Adrenal gland (tissue), 9 donors: ENCODE measurements at regions not wholly inside any gene's neighbourhood (a gene's known extent, or its start where the extent isn't known, plus 50 kb on each side); places are given as distances from the start of the nearest gene placed in this dataset.

Source experiments
- DNase-seq, 7 donors: peaks; one replicate each; pipeline ENCODE4 v3.0.0-alpha.2; 2019 to 2020
- H3K27ac ChIP-seq, 5 donors: fragments of 200-600 bp; sonication (generic) in 4 of 5; 1 replicate in 3 of 5; 2 replicates in 2 of 5; pipeline versions ENCODE4 v1.5.1 to v1.8.0; 2016 to 2020; ENCODE audit warnings: mild to moderate bottlenecking in 1 of 5
- H3K27me3 ChIP-seq: fragments of 200-600 bp; 2 replicates; pipeline ENCODE4 v1.8.0; 2021
- H3K36me3 ChIP-seq, 2 donors: fragments of 200-600 bp; replicated peaks in 1 of 2; 1 replicate in 1 of 2; 2 replicates in 1 of 2; pipeline versions ENCODE4 v1.5.1 to v1.8.0; 2018 to 2022
- H3K4me1 ChIP-seq, 2 donors: fragments of 200-600 bp; replicated peaks in 1 of 2; 1 replicate in 1 of 2; 2 replicates in 1 of 2; pipeline versions ENCODE4 v1.5.1 to v1.8.0; 2018 to 2021
- H3K4me3 ChIP-seq, 4 donors: fragments of 200-600 bp; sonication (generic) in 3 of 4; one replicate each; pipeline ENCODE4 v1.5.1; 2016 to 2018
- H3K9me3 ChIP-seq, 3 donors: fragments of 200-600 bp; sonication (generic) in 1 of 3; replicated peaks in 1 of 3; 1 replicate in 2 of 3; 2 replicates in 1 of 3; pipeline versions ENCODE4 v1.5.1 to v1.8.0; 2016 to 2021
- CTCF ChIP-seq, 6 experiments: fragments of 450-650 bp in 4 of 6; fragments of 200-600 bp in 2 of 6; sonication (generic) in 1 of 6; IDR thresholded peaks; 1 replicate in 5 of 6; 2 replicates in 1 of 6; pipeline versions ENCODE4 v1.5.1 to v1.8.0; 2016 to 2021; ENCODE audit warnings: antibody characterized with exemption in 6 of 6, mild to moderate bottlenecking in 2 of 6, moderate library complexity in 1 of 6
- POLR2A ChIP-seq, 2 donors: fragments of 450-650 bp; IDR thresholded peaks; one replicate each; pipeline ENCODE4 v1.6.1; 2017; ENCODE audit warnings: antibody characterized with exemption in 2 of 2, mild to moderate bottlenecking in 2 of 2, moderate library complexity in 1 of 2
- WGBS, 4 donors: extraction: QIAGEN DNeasy Blood & Tissue Kit in 2 of 4; methylation state at CpG; one replicate each; pipeline versions ENCODE4 v1.1.5 to v1.1.7; 2013 to 2017; 5-methylcytosine and 5-hydroxymethylcytosine counted together
- intact Hi-C, 2 donors: fragments of 100-400 bp; cut with DNase I; formaldehyde crosslinking; loops; one replicate each; pipeline versions ENCODE4 v1.14.1 to v1.15.0; 2022 to 2023
- donor health status: healthy with polysubstance abuse.
- donor health status: Bipolar disorder and iron deficiency.
- donor health status: DM: yes; HTN: yes; CAD: no.
- donor health status: DM: no; HTN: no; CAD: no.
- donor health status: DM: no; HTN: no; CAD: no.

- intact Hi-C loops: no loop called here
- no peak overlapping the region for H3K4me3 ChIP-seq
- no peaks in the 10 kb centered on the region for H3K36me3 ChIP-seq
- H3K27me3 ChIP-seq: no peaks in the 10 kb centered on the region
- H3K27ac ChIP-seq: no peak overlapping the region
- DNase-seq: no peak
- no peaks in the 10 kb centered on the region for H3K4me1 ChIP-seq
- TF ChIP-seq POLR2A (IDR thresholded peaks at IDR 0.05) (no peak), CTCF (IDR thresholded peaks at IDR 0.05) (no peak)
- WGBS, 4 donors: 38 to 54% (median 46%) methylated on average over 4 of the region's 4 CpGs
- H3K9me3 ChIP-seq: no peaks in the 10 kb centered on the region
These were observed 1079.3 kb downstream of the EPHA7 start for GRCh38 chr6:92339936-92340640.

GRCh38 chr6:92337571-92337970, 1081.8 kb downstream of the EPHA7 start:
- Histone ChIP-seq H3K27me3 (no peaks in the 10 kb centered on the region), H3K9me3 (no peaks in the 10 kb centered on the region), H3K27ac (no peak overlapping the region), H3K4me3 (no peak overlapping the region), H3K36me3 (no peaks in the 10 kb centered on the region), H3K4me1 (no peaks in the 10 kb centered on the region)
- no peak for TF ChIP-seq CTCF (IDR thresholded peaks at IDR 0.05)
- no peak for TF ChIP-seq POLR2A (IDR thresholded peaks at IDR 0.05)
- no peak for DNase-seq
- intact Hi-C loops: no loop called here
- 43 to 64% (median 45%) methylated on average over 2 of the region's 2 CpGs for whole genome bisulfite sequencing, 4 donors

GRCh38 chr6:92329208-92329847, 1090.0 kb downstream of the EPHA7 start:
- no peak overlapping the region for H3K27ac ChIP-seq
- H3K36me3 ChIP-seq: no peaks in the 10 kb centered on the region
- WGBS, 4 donors: 44 to 58% (median 56%) methylated on average over 7 of the region's 7 CpGs
- TF ChIP-seq CTCF (IDR thresholded peaks at IDR 0.05) (no peak), POLR2A (IDR thresholded peaks at IDR 0.05) (no peak)
- no peaks in the 10 kb centered on the region for H3K9me3 ChIP-seq
- DNase-seq: no peak
- no peaks in the 10 kb centered on the region for H3K4me1 ChIP-seq
- intact Hi-C loops: no loop called here
- no peaks in the 10 kb centered on the region for H3K27me3 ChIP-seq
- H3K4me3 ChIP-seq: no peak overlapping the region

- Histone ChIP-seq H3K36me3 (no peaks in the 10 kb centered on the region), H3K4me1 (no peaks in the 10 kb centered on the region), H3K27ac (no peak overlapping the region), H3K27me3 (no peaks in the 10 kb centered on the region), H3K9me3 (no peaks in the 10 kb centered on the region), H3K4me3 (no peak overlapping the region)
- no peak for DNase-seq
- intact Hi-C loops: no loop called here
- 71 to 84% (median 75%) methylated on average over 1 of the region's 1 CpG for WGBS, 4 donors
- no peak for TF ChIP-seq POLR2A (IDR thresholded peaks at IDR 0.05)
- no peak for TF ChIP-seq CTCF (IDR thresholded peaks at IDR 0.05)
These were observed 1104.0 kb downstream of the EPHA7 start for GRCh38 chr6:92315312-92315711.
